GM12891 (cell line): ENCODE measurements at regions not wholly inside any gene's neighbourhood (a gene's known extent, or its start where the extent isn't known, plus 50 kb on each side); places are given as distances from the start of the nearest gene placed in this dataset.

Experiments
- PAX5 ChIP-seq: IDR thresholded peaks from 2 replicates; pipeline ENCODE4 v1.6.1; 2011; ENCODE audit warnings: low read length, moderate library complexity, mild to moderate bottlenecking; ENCODE audit not compliant: insufficient read depth, severe bottlenecking
- POLR2A ChIP-seq: IDR thresholded peaks from 2 replicates; pipeline ENCODE4 v1.6.1; 2011; ENCODE audit warnings: low read depth, low read length, control low read depth
- POLR2AphosphoS5 ChIP-seq: IDR thresholded peaks from 2 replicates; pipeline ENCODE4 v1.6.1; 2011; ENCODE audit warnings: low read depth, low read length, control low read depth
- POU2F2 ChIP-seq: IDR thresholded peaks from 2 replicates; pipeline ENCODE4 v1.6.1; 2011; ENCODE audit warnings: low read depth, mild to moderate bottlenecking, control low read depth, low read length, moderate library complexity
- TAF1 ChIP-seq: IDR thresholded peaks from 2 replicates; pipeline ENCODE4 v1.6.1; 2011; ENCODE audit warnings: low read depth, low read length, control low read depth

DNA sequence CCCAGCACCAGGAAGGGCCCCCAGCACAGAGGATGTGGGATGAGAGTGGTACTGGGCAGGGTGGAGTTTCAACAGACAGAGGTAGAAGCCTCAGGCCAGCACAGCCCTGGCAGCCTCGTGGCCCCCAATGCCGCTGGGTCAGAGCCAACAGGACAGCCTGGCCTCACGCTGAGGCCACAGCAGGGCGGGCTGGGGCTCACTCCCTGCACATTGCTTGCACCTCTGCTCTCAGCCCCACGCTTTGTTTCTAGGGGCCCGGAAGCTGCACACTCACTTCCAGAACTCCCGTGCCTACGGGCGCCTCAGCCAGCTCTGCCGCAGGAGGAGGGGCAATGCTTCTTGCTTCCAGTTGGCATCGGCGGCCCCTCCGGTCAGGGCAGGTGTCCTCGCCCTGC lies 72.9 kb downstream of the SIK1 start:
- no peak for TF ChIP-seq POLR2A
- TF ChIP-seq POLR2AphosphoS5 = no peak
- TF ChIP-seq TAF1 = no peak
- TF ChIP-seq POU2F2 = no peak
- no peak for TF ChIP-seq PAX5
